ENCODE measurements at regions not wholly inside any gene's neighbourhood (a gene's known extent, or its start where the extent isn't known, plus 50 kb on each side); places are given as distances from the start of the nearest gene placed in this dataset.
A peak's percentile ranks its signal among the peaks of the same experiment; 100 is the strongest.
"Not testable (repeated sequence)": the region's sequence is repeated elsewhere in the genome, so short reads cannot be mapped to it uniquely, and the experiment has no call there.

DNA sequence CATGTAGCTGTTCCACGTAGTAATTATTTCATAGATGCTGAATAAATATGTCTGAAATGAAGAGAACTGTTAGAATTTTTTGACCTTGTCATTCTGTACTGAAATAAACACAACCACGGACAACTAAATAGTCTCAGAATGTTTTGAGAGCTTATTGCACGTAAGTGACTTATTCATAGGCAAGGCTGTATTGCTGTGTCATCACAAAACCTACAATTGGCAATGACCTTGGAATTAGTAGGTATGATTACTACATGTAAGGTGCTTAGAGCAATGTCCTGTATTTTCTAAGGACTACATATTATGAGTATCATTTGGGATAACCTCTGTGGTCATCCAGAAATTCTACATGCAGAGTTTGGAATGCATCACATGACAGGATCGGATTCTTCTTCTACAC is 237.2 kb upstream of the PUDP start:
- DNase-seq (ENCODE audit: low spot score) = no peak

DNA sequence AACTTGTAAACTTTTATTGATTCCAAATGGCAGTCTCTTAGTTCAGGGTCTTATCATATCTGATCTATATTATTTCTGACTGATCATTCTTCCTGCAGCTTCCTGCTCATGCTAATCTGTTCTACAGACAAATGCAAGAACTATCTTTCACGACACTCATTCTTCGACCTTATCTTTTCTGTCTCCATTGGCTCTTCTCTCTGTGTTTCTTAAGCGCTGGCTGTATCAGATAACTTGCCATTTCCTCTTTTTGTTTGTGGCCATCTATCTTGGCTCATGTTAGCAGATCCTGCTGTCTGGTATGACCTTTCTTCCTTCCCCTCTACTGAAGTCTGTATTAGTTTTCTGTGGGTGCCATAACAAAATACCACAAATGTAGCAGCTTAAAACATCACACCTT is 230.5 kb upstream of the PUDP start:
- DNase-seq (ENCODE audit: low spot score) = no peak

DNA sequence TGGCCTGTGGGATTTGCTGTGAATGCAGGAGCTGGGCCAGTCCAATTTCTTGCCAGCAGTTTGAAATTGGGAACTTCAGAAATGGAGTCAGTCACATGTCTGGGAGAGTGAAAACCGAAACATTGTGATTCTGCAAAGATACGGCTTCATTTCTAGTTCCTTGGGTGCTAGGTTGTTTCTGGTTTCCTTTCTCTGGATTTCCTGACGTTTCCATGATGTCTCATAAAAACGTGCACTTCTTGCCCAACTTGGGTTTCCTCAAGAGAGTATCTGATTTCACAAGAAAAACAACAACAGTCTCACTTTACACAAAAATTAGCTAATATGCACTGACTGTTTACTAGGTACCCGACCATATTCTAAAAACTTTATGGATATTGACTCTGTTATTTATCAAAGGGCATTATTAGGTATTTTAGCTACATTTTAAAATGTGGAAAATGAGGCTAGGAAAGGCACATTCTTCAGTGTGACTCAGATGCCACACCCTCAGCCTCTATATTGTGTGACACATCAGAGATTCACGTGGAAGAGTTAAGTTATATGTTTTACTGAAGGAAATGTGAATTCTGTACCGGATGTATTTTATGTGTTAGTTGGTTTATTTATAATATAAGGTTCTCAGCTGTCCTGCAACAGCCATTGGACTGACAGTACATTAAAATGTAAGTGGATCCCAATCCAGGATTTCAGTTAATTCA is 225.0 kb upstream of the PUDP start:
- DNase-seq (ENCODE audit: low spot score) = peak; percentile 62

DNA sequence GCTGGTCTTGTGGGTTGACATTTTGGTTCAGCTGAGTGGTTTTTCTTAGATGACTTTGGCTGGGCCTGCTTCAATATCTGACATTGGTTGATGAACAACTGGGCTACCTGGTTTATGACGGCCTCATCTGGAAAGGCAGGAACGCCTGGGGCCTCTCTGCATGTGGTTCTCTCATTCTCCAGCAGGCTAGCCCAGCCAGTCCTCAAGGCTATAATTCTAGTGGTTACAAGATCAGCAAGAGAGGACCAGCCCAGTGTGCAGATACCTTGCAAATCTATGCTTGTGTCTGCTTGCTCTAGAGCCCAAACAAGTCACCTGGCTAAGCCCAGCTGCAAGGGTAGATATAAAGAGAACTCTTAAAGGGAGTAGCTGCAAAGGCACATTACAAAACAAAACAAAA is 214.2 kb upstream of the PUDP start:
- DNase-seq (ENCODE audit: low spot score) = no peak

DNA sequence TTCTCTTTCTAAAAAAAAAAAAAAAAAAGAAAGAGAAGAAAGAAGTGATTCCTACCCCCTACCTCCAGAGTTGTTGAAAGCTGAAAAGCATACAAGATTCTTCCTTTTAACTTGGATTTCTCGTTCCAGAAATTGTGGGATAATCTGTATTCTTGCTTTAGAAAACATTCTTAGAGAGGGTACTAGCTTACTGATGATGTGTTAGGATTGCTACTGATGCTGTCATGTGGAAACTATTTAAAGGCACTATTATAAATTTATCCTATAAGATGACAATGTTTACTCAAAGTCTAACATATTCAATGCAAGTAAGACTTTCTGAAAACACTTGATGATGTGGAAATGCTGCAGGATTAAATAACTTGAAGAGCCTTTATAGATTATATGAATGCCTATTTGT is 204.0 kb upstream of the PUDP start:
- DNase-seq (ENCODE audit: low spot score) = no peak

DNA sequence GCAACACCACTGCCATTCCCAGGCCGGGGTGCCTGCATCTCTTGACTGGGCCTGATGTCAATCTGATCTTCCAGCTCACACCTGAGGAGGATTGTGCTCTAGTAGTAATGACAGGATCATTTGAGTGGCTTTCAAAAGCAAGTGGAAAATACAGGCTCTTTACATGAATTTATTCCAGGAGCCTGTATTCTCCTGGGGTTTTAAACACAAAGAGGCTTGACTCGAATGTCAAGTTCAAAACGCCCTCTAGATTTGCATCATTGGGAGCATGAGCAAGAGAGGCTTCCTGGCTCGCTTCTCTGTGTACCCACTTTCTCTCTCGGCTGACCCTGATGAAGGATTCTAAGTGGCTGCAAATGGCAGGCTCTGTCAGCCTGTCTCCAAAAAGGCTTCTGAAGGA is 199.5 kb upstream of the PUDP start:
- no peak for DNase-seq (ENCODE audit: low spot score)

DNA sequence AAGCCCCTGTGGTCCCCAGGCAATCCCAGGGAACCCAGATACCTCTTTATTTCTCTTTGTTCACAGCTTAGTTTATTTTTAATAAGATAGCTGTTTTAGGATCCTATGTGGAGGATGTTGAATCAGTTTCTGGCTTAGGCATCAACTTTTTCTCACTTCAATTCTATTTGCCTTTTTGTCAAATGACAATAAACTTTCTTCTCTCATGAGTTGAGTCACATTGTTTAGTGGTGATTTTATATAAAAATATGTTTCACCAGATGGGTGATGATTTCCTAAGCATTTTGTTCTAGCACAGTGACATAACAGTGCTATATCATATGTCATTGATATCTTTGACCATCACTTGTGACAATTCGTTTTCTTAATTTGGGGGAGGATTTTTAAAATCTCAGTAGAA is 198.1 kb upstream of the PUDP start:
- no peak for DNase-seq (ENCODE audit: low spot score)

DNA sequence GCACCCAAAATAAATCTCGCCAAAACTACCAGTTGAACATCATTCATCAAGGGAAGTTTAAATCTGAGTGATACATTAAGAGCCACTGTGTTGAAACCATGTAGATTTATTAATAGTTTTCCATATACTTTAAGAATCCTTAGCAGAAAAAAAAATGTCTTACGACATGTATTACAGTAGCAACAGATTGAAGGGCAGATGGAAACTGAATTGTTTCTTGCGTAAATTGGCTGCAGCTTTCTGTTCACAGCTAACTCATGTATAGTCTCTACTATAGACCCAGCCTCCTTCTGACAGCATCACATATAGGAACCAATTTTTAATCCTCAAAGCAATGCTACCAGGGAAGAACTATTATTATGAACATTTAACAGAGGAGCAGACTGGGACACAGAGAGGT is 195.2 kb upstream of the PUDP start:
- DNase-seq (ENCODE audit: low spot score) = no peak

DNA sequence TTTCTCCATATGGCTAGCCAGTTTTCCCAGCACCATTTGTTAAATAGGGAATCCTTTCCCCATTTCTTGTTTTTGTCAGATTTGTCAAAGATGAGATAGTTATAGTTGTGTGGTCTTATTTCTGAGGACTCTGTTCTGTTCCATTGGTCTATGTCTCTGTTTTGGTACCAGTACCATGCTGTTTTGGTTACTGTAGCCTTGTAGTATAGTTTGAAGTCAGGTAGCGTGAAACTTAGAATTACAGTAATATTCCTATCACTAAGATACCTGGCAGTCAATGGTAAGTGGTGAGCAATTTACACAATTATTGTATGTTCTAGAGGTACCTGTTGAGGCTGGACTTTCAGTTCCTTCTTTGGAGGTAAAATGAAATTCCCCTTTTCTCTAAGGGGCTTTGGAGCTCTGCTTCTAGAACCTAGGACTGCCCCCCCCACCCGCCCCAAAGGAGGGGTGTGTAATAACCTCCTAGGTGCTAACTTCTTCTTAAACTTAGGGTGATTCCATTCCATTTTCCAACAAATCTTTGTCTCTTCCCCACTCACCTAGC is 187.9 kb upstream of the PUDP start:
- not testable (repeated sequence) for DNase-seq (ENCODE audit: low spot score)

DNA sequence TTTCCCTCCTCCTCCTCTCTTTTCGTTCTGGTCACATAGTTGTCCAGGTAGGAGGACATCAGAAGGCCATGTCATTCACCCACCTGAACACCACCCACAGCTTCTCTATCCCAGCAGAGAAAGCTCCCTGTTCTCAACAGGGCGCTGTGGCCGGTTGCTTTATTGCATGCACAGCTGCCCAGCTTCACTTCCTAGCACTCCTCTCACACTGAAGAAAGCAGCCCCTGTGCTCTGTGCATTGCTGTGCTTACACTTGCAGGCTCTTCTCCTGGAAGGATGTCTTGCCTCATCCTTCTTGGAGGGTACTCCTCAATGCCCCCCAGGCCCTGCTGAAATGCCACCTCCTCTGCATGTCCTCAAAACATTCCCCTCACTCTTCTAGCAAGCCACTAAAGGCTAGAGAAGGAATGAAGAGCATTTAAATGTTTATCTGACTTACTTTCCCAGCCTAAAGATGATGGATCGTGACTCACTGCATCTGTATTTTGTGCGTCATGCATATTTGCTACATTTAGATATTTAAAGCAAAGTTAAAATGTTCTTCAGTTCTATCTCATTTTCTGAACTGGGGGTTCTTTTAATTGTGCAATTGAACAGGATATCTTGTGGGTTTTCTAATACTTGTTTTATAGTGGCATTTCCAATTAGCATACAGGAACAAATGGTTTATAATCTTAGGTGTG is 186.4 kb upstream of the PUDP start:
- peak; percentile 58 for DNase-seq (ENCODE audit: low spot score)

DNA sequence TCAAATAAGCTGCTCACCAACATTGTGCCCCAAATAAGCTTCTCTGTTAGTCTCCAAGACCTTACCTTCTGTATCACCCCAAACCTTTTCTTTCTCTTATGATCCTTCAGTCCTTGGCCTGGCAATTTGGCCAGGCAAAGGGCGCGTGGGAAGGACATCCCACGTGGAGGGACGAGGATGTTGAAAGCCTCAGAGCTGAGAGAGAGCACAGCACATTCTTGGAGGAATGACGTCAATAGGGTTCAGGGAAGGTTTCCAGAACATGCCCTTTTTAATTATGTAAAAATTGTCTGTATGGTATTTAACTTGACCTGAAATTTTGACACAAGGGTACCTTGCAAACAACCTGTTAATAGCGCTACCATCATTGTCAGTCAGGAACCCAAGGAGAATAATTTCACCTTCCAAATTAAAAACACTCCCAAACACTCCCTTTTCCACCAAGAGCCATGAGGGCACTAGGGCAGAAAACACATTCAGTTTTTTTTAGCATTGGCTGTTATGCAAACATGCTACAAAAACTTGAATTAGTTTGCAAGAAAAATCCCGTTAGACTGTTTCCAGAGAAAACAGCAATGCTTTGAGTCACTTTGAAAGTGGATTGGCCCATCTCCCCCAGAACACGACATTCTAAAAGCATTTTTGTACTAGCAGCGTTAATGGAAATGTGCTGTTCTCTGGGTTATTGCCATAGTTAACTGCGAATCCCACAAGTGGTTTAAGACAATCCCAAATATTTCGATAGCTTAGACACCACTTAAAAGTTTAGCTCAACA is 183.2 kb upstream of the PUDP start:
- DNase-seq (ENCODE audit: low spot score) = peak; percentile 21

DNA sequence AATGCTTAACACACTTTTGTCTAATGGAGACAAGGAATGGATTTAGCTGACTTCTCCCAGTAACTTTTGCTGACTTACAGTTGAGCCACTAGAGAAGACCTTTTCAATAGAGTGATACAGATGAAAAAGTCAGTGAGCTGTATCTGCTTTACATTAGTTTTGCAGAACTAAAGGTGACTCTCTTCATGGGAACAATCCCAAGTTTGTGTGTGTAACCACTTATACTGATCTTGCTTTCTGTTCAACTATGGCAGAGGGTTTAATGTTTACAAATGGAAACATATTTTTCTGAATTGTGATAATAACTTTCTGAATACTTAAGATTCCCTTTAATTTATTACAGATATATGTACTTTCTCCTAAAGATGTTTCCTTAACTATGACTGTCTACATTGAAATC is 182.6 kb upstream of the PUDP start:
- no peak for DNase-seq (ENCODE audit: low spot score)

DNA sequence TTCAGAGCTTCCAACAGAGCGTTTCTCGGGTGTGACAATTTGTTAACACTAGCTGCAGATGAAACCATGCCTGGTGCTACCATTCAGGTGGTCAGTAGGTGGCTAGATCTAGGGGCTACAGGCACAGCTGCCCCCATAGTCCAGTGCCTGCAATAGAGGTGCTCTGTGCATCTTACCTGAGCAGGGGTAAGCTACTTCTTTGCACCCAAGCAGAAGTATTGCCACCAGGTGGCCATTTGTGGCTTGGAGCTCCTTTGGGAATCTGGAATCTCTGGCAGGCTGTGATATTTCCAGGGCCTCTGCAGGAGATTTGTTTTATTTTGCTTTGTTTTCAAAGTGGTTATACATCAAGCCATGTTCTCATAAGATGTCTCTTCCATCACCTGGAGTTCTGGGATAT is 170.7 kb upstream of the PUDP start:
- DNase-seq (ENCODE audit: low spot score) = no peak

DNA sequence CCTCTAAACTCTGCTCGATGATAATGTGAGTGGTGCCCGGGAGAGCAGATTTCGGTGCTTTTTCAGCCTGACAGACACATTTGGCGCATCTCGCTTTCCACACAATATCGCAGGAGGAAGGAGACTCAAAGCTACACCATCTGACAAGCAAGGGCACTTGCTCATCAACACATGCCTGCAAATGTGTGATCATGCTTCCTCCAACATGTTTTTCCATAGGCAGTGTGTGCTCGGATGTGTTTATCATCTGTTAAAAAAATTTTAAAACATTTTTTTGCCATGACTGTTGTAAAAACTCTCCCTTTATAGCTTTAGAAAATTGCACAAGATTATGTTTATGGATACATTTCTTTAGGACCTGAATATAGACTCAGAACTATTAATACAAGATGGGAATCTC is 170.3 kb upstream of the PUDP start:
- no peak for DNase-seq (ENCODE audit: low spot score)

DNA sequence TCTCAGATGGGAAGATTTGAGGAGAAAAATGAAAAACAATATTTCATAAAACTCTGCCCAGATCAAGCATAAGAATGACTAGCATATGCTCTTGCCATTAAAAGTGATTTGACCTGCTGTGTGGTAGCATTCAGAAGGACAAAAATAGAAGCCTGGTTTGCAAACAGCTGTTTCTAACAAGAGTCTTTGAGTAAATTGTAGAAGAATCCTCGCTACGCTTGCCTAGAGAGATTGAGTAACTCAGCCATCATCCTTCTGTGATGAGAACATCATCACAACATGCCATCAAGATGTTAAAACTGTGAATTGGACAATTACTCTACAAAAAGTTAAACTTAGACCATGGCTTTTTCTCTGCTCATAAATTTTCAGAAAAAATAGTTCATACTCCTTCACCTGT is 168.9 kb upstream of the PUDP start:
- DNase-seq (ENCODE audit: low spot score) = no peak

DNA sequence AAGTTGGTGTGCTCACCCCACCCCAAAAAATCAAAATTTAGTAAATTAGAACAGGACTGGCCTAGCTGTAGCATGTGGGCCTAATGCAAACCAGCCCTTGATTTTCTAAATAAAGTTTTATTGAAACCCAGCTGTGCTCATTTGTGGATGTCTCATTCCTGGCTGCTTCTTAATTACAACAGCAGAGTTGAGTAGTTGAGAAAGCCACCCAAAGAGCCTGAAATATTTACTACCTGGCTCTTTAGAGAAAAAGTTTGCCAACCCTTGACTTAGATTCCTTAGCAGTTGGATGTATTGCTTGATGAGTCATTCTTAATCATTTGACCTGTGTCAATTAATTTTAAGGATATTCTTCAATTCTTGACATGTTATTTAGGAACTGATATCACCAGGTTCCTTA is 168.3 kb upstream of the PUDP start:
- peak; percentile 1 for DNase-seq (ENCODE audit: low spot score)

DNA sequence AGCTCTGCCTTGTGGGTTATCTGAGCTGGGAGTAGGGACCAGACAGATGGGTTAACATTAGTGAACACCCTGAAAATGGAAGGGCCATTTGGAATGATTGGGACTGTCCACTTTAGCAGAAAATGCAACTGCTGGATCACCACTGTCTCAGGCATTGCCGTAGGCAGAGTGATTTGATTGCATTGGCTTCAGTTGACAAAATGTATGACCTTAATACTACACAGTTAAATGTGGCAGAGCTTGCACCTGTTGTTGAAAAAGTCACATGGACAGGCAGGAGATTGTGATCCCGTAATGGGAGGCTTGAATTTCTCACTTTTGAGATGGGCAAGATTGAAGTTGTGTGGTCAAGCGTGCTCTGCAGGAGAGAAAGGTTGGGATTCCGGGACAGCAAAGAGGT is 166.5 kb upstream of the PUDP start:
- DNase-seq (ENCODE audit: low spot score) = no peak

DNA sequence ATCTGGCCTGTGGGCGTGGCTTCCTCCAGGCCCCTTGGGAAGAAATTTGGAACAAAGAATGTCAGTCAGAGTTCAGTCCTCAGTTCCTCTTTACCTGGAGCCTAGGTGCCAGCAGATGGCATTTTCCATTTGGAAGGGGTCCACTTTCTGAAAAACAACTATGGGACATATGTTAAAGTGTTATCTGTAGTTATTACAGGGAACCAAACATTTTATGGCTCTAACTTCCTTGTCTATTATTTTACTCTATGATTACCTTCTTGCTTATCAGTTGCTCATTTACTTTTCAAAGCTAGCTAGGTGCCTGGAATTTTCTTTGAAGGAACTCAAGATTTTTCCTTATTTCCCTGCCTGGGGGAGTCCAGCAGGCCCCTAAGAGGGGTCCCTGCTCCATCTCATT is 159.8 kb upstream of the PUDP start:
- DNase-seq (ENCODE audit: low spot score) = no peak

DNA sequence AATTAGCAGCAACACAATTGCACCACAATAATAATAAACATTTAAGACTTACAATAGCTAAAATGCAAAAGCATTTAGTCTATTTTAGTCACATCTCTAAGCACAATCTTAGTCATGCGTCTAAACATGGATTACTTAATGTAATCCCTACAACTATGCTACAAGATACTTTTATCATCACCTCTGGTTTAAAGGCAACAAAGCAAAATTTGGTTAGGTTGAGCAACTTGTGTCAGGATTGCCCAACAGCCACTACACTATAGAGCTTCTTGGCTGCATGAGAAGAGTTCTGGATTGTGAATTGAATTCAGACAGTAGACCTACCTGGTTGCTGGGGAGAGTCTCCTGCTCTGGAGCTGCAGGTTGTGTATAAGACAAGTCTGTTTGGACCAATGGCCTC is 146.5 kb upstream of the PUDP start:
- DNase-seq (ENCODE audit: low spot score) = no peak

DNA sequence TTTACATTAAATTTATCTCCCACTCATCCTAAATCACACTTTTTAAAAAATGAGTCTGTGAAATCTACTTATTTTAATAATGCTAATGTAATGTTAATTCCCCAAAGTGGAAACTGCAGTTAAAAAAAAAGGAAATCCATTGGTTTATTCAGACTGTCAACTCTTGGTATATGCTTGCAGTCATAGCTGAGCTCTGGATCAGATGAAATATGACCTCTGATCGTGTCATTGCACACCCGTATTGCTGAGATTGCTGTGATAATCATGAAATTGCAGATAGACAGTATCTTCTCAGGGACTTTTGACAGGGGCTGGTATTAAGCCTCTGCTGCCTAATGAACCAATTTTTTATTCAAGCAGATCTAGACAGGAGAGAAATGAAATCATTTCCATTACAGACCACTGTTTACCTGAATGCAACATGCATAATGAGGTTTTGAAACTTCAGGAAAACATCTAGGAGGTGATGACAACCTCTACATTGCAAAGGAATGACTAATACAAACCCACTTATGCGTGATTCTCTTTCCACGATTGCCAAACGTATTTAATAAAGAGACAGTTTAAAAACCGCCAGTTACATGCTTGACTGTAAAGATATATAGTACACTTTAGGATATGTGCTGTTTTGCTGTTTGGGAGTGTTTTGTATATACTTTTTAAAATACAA is 138.3 kb upstream of the PUDP start:
- no peak for DNase-seq (ENCODE audit: low spot score)

DNA sequence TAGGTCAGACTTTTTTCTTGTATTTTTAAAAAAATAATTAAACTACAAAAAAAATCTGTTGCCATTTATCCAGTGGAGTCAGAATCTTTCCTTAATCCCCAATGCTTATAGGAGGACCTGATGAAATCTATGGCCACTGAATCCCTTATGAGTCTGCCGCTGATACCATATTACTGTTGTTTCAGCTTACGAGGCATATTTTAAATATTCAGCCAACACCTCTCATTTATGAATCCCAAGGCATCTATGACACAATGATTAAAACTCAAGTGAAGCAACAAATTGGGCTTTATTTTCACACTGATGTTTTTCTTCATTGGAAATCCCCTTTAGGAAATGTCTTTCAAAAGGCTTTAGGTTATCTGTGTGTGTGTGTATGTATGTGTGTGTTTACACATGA is 137.8 kb upstream of the PUDP start:
- no peak for DNase-seq (ENCODE audit: low spot score)

DNA sequence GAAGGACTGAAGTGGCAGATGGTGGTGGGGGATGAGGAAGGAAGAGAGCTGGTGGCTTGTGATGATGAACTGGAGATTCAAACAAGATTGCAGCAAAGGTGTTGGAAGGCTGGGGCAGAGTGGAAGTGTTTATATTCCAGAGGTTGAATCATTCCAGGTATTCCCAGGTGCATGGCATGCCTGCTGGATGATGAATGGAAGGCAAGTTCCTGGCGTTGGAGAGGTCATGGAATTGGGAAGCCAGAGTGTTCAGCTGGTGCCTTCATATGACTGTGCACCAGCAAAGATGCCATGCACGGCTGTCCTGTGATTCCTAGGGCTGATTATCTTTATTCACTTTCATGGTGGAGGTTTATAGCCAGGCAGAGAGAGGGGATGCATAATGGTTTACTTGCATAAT is 135.8 kb upstream of the PUDP start:
- no peak for DNase-seq (ENCODE audit: low spot score)
